K562 (cell line): ENCODE measurements at regions not wholly inside any gene's neighbourhood (a gene's known extent, or its start where the extent isn't known, plus 50 kb on each side); places are given as distances from the start of the nearest gene placed in this dataset.

ENCODE experiments used
- BRD9 ChIP-seq: fragments of 450-650 bp; IDR thresholded peaks from 2 replicates; pipeline ENCODE4 v1.6.1; 2018; ENCODE audit warnings: low read depth; ENCODE audit not compliant: partially characterized antibody
- L3MBTL2 ChIP-seq: fragments of 450-650 bp; IDR thresholded peaks from 2 replicates; pipeline ENCODE4 v1.6.1; 2016; ENCODE audit warnings: mild to moderate bottlenecking, moderate library complexity
- MYC ChIP-seq, 2 experiments: fragments of 250-450 bp in 1 of 2; sonication (Bioruptor Pico) in 1 of 2; IDR thresholded peaks; 2 replicates each; pipeline versions ENCODE4 v1.5.1 to v1.6.1; 2012 to 2021; ENCODE audit warnings: low read depth in 2 of 2, borderline replicate concordance in 1 of 2, improper control_type of control experiment in 1 of 2, low read length in 1 of 2, mild to moderate bottlenecking in 1 of 2, moderate library complexity in 1 of 2
- RAD21 ChIP-seq, 2 experiments: fragments of 250-450 bp in 1 of 2; fragments of 450-650 bp in 1 of 2; sonication (Bioruptor Pico) in 1 of 2; formaldehyde crosslinking in 1 of 2; IDR thresholded peaks in 1 of 2; conservative IDR thresholded peaks in 1 of 2; 2 replicates each; pipeline versions ENCODE4 v1.4.0 to v1.8.0; 2020 to 2022; ENCODE audit warnings: mild to moderate bottlenecking in 2 of 2, moderate library complexity in 1 of 2
- RAD51 ChIP-seq: fragments of 450-650 bp; IDR thresholded peaks from 2 replicates; pipeline ENCODE4 v1.7.1; 2016; ENCODE audit warnings: low read depth, mild to moderate bottlenecking, borderline replicate concordance
- SRF ChIP-seq, 2 experiments: fragments of 250-450, 450-650 bp in 1 of 2; sonication (Bioruptor Pico) in 1 of 2; sonication (generic) in 1 of 2; formaldehyde crosslinking; IDR thresholded peaks; 2 replicates each; pipeline versions ENCODE4 v1.5.0 to v1.5.1; 2020 to 2022; ENCODE audit warnings: mild to moderate bottlenecking in 1 of 2, missing genetic modification reagents in 1 of 2
- ZNF561 ChIP-seq: fragments of 450-650 bp; formaldehyde crosslinking; conservative IDR thresholded peaks from 2 replicates; pipeline ENCODE4 v1.4.0; 2020; ENCODE audit warnings: mild to moderate bottlenecking, moderate library complexity
- ZNF830 ChIP-seq: fragments of 250-450 bp; sonication (Bioruptor Pico); IDR thresholded peaks from 2 replicates; pipeline ENCODE4 v1.5.0; 2021; ENCODE audit warnings: mild to moderate bottlenecking
- TF ChIP-seq, protein P1 (sequence below): sonication (generic); formaldehyde crosslinking; IDR thresholded peaks from 2 replicates; pipeline ENCODE4 v1.8.1; 2023; ENCODE audit warnings: mild to moderate bottlenecking, missing genetic modification reagents

DNA sequence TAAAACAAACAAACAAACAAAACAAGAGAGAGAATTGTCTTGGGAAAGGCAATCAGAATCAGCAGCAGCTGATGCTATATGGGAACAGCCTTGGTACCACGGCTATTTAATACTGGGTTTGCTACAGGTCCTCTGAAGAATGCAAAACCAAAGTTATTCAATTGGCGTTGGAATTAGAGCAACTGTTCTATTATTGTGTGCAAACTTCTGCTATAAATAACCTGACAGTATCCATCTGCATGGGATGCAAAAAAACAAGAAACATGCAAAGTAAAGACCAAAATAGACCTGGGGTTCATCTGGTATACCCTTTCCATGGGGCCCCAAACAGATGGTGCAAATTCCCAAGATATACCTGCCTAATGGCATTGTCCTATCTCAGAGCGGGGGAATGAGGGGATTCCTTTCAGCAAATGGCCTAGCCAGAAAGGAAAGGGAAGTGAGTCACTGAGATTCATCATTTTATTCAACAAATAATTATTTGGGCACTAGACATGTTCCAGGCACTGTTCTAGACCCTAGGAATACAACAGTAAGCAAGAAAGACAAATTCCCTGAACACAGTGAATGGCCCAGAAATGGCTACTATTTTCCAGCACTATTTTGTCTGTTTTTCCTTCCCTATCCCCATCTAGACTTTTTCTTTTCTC, 268.9 kb downstream of the FBXW7 start:
- TF ChIP-seq L3MBTL2 (no peak), SRF (CRISPR knock-in tag; IDR thresholded peaks at IDR 0.05) (no peak), MYC (IDR thresholded peaks at IDR 0.05; ENCODE audit: low read depth, low read length) (no peak), MYC (CRISPR knock-in tag; IDR thresholded peaks at IDR 0.05; ENCODE audit: borderline replicate concordance, low read depth) (no peak), ZNF561 (CRISPR knock-in tag) (no peak), RAD21 (CRISPR knock-in tag; conservative IDR thresholded peaks at IDR 0.05 in 1 of 2, IDR thresholded peaks at IDR 0.05 in 1 of 2) (no peak), RAD51 (no peak), BRD9 (no peak), ZNF830 (no peak)
- TF ChIP-seq, protein P1, sequence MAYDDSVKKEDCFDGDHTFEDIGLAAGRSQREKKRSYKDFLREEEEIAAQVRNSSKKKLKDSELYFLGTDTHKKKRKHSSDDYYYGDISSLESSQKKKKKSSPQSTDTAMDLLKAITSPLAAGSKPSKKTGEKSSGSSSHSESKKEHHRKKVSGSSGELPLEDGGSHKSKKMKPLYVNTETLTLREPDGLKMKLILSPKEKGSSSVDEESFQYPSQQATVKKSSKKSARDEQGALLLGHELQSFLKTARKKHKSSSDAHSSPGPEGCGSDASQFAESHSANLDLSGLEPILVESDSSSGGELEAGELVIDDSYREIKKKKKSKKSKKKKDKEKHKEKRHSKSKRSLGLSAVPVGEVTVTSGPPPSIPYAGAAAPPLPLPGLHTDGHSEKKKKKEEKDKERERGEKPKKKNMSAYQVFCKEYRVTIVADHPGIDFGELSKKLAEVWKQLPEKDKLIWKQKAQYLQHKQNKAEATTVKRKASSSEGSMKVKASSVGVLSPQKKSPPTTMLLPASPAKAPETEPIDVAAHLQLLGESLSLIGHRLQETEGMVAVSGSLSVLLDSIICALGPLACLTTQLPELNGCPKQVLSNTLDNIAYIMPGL (CRISPR knock-in tag): no peak
